HK-2 (cell line): ENCODE measurements at regions not wholly inside any gene's neighbourhood (a gene's known extent, or its start where the extent isn't known, plus 50 kb on each side); places are given as distances from the start of the nearest gene placed in this dataset.

Experiments used
- DNase-seq: peaks from one replicate; pipeline ENCODE4 v3.0.0-alpha.2; 2018; ENCODE audit not compliant: unreplicated experiment

DNA sequence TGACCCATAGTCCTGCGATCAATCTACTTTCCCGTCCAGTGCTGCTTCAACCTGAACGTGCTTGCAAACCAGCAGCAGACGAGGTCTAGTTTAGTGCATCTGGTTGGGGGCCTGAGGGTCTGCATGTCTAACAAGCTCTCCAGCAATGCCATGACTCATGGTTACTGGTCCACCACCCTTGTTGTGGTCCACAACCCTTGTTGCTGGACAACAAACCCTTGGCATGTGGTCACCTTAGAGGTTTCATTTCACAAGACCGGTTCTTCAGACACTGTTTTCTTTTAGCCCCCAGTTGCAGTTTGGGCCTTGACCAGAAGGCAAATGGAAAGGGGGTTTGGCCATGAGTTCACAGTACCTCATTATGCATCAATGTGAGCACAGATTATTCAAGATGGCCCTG, 424.8 kb downstream of the QKI start:
- no peak for DNase-seq

DNA sequence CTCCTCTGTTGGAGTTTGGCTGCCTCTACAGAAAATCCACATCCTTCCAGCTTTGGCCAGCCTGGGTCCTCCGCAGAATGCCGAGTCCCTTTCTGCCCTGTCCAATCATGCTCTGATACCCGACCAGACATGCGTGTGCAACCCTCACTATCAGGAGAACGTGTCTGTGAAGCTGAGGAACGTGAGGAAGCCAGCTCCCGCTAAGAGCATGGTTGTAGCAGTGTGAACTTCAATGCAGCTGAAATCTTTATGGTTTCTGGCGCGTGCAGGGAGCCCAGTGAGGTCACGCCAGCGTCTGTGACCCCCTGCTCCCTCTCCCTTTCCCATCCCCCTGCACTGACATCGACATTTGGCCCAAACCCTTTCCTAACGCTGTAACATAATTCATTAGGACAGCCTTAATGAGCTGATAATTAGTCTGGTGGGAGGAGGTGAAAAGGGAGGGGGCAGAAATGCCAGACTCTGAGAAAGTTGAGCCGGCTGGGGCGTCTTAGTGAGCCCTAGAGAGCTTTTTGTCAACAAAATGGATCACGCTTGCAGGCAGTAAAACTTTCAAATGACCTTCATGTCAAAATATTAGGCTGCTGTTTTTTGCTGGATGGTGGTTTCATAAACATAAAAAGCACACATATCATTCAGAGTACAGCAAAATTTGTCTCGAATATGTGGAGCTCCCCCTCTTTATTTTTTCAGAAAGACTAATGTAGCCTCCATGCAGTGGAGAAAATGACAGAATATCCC, 423.3 kb downstream of the QKI start:
- no peak for DNase-seq

DNA sequence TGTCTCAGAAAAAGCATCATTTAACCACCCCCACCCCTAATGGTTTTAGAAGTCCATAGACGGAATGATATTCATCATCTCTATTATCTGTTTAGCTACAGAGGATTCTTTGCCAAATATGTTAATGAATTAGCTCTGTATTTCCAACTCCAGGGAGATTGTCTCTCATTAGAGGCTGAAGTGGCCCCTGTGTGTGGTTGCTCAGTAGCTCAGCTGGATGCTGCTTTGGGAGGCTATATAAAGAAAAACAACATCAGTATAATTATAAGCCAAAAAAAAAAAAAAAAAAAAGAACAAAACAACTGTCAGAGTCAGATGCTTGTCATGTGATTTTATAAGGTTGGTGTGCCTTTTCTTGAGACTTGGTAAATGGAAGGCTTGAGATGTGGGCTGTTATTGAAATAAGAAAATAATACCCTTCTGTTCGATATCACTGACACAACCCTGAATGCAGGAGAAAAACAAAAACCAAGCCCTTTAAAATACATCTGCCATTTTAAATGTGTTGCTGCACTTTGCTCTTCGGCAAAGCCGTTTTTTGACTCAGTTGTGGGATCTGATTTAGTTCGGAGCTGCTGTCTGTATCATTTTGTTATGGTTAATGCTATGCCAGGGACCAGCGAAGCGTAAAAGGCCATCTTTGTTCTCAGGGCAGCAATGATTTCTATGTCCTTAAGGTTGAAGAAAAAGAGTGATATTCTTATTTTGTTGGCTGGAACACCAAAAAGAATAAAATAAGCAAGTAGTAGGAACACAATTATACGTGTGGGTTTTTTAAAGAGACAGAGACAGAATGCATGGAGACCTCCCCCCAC, 422.6 kb downstream of the QKI start:
- no peak for DNase-seq

DNA sequence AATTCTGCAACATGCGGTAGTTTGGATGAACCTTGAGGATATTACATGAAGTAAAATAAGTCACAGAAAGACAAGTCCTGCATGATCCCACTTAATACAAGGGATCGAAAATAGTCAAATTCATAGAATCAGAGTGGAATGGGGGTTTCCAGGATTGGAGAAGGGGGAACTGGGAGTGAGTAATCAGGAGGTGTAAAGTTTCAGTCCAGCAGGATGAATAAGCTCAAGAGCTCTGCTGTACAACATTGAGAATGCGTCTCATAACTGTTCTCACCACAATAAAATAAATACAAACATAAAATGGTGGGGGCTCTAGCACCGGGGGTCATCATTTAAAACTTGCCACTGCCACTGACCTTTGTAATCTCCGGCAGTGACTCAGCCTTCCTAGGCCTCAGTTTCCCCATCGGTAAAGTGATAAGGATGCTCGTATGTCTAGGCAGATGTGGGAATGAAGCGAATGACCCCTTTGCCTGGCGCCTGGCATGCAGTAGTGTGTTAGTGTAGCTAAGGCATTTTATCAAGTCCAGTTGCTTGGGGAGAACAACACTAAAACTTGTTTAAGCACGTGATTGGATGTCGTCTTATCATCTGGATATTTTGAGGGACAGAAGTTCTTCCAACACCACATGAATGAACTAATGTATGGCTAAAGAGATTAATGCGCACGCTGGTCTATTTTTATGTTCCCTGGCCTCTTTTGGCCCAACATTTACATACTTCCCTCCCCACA, 421.1 kb downstream of the QKI start:
- no peak for DNase-seq

DNA sequence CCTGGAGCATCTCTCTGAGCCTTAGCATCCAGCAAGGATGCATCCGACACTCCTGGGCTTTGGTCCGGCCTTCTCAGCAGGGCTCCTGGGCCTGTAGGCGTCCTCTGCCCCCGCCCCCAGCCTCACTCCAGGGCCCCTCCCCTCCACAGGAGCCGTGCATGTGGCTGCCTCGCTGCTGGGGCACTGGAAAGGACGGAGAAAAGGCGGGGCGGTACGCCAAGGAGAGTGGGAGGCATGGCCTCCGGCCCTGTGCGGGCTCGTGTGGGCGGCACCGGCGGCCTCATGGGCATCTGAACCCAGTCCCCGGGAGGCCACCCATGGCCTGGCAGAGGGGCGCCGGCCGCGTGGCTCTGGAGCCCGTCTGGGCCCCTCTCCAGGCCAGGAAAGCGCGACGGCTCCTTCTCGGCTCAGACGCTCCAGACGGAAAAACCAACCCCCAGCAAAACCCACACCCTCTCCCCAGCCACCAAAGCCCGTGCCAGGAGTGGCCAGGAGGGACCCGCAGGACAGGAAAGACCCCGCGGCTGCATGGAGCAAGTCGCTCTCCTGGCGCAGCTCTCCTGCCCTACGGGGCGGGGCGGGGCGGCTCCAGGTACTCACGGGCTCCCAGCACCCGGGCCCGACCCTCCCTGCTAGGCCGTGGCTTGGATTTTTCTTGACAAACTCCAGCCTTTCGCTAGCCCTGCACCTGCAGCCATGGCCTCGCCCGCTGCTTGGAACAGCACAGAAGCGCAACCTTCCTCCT, 419.9 kb downstream of the QKI start:
- no peak for DNase-seq

DNA sequence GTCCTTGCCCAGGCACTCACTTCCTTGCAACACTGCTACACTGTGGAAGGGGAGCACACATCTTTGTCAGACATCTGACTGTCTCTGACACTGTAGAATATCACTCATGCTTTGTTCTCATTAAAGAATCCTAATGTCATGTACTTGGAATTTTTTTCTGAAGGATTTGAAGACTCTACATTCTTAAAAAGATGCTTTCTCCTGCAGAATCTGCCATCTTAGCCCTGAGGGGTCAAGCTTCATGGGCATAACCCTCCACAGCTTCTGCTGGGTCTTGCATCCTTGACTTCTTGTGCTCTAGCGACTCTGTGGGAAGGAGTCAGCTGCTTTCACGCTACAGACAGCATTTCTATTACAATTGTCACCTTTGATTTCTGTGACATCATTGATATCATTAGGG, 417.2 kb downstream of the QKI start:
- no peak for DNase-seq

DNA sequence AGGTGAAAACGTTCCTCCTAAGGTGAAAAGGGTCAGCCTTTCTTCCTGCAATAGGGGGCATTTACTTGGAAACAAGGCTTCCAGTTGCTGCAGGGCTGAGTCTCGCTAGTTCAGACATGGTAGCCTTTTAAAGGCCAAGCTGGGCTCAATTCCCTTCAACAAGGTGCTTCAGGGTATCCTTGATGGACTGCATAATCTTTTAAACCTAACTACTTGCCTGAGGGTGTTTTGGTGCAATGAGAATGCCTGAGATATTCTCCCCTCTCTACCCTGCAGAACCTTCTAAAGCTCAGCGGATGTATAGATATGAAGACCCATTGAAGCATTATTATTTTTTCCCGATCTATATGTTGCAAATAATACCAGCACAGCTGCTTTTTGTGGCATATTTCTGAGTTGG, 416.1 kb downstream of the QKI start:
- no peak for DNase-seq

DNA sequence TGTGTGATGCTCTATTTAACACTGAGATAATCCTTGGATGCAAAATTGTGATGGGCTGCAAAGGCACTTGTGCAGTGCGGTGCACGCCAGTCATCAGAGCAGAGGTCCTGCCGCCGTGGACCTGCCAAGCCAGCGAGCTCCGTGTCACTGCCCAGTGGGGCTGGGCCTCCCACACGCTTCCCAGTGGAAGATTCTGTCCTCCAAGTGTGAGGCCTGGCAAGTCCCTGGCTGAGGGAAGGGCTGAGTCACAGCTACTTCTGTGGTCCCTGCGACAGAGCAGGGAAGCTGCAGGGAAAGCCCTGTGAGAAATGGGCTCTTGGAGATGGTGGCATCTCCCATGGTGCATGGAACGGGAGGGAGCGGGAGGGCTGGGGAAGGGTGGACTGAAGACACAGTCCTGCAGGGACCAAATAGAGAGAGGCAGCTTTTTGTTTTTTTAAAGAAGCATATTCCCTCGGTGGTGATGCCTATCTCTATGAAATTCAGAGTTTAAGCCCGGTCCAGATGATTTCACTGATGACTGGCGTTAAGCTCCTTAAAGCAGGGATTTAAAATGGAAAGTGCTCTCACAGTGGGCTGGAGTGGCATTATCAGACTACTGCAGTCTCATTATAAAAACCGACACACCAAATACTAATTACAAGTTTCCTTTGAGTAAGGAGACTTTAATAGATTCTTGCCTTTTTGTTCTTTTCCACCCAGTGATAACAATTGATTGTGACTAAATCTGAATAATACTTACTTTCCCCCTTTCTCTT, 413.7 kb downstream of the QKI start:
- DNase-seq, result peak; percentile 15

DNA sequence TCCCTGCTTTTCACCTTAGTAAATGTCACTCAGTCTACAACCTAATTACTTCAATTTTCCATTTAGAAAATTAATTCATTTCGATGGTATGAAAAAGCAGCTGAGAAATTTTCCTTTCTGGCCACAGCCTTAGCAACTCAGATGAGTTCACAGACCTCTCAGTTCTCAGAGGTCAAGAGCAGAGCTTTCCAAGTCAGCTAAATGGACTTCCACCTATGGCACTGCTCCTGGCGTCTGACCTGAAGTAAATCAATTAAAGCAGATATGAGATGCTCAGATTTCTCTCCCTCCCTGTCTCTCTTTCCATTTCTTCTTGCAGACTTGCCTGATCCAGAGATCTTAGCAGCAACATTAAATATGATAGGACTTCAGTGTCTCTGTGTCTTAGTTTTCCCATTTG, 412.6 kb downstream of the QKI start:
- no peak for DNase-seq

DNA sequence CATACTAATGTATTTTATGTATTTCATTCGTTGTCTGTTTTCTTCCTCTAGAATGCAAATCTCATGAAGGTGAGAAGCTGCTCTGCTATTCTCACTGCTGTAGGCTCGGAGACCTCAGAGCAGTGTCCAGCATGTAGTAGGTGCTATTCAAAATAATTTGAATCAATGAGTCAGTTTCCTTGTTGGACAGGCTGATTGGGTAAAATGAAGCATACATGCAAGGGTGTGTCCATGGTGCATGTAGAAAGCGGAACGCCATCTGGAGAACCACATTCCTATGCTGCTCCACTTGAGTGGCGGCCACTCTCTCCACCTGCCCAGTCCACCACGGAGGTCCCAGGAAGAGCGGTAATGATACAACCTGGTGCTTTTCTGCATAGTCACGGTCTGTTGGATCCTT, 412.1 kb downstream of the QKI start:
- no peak for DNase-seq

DNA sequence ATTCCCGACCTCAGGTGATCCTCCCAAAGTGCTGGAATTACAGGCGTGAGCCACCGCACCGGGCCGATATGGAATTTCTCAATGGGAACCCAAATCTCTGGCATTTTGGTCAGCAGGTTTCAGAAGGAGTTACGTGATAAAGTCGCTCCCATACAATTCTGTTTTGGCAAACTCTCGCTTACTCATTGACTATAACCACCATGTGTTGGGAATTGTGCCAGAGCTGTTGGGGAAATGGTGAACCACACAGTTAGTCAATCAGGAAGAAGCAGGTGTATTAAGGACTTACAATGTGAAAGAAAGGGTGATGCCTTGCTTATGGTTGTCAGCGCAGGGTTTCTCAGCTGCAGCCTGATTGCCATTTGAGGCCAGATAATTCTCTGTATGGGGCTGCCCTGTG, 410.5 kb downstream of the QKI start:
- peak; percentile 33 for DNase-seq

DNA sequence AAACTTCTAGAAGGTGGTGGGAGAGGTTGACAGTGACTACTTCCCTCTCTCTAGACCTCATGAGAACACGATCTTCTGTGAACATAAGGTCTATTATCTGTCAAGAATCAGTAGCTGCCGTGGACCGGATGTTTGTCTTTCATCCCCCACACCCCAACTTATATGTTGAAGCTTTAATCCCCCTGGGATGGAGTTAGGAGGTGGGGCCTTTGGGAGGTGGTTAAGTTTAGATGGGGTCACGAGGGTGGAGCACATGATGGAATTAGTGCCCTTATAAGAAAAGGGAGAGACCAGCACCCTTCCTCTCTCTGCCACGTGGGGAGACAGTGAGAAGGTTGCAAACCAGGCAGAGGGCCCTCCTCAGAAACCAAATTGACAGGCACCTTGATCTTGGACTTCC, 409.1 kb downstream of the QKI start:
- DNase-seq, result no peak

DNA sequence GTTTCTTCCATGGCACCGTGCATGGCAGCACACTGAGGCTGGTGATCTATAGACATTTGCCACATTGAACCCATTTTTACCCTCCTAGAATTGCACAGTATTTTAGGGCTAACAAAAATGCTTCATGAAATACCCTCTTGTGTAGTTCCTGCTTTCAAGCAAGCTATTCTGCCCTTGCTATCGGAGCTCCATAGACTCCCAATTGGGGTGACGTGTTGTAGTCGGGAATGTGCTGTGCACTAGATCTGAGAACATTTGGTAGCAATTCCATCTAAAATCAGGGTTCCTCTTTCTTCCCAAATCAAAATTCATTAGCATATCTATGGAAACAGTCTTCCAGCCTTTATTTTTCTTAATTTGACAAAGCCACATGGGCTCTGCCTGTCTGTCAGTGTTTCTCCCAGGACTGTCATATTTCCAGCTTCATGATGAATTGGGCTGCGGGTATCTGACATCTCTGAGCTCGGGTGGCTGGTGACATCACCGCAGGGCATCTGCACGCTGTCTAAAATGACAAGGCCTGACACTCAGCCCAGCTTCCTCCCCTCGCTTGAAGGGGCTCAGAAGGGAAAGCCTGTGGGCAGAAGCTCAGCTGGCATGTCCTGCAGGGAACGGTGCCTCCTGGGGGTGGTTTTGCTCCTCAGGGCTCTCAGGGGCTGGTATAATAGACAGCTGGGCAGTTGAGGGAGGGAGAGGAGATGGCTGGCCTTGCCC, 406.4 kb downstream of the QKI start:
- no peak for DNase-seq

DNA sequence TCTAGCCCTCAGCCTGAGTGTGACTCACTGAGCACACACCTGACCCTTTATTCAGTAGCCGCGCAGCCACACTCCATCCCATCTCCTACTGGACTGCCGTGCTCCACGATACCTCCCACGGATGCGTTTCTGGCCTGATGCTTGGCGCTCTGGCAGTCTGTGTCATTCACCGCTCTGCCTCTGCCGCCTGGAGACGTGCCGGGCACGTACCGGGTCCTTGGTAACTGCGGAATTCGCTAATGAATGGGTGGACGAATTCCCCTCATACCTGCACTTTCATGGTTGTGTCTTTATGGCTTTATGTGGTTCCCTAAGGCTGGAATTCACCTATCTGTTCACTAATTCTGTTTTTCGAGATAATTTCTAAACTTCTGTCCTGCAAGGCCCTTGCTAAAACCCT, 405.7 kb downstream of the QKI start:
- DNase-seq, result no peak

DNA sequence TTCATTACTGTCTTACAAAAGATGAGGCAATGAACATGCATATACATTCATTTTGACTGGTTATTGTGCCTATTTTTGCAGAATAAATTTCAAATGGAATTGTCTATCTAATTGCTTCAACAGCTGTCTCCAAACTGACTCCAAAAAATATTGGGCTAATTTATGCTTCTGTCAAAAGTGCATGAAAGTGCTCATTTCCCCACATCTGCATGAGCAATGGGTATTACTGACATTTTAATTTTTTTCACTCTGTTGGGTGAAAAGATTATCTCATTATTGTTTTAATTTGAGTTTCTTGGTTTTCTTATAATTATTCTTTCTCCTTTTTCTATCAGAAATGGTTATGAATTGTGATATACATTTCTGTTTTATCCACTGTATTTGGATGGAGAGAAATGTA, 404.2 kb downstream of the QKI start:
- no peak for DNase-seq

DNA sequence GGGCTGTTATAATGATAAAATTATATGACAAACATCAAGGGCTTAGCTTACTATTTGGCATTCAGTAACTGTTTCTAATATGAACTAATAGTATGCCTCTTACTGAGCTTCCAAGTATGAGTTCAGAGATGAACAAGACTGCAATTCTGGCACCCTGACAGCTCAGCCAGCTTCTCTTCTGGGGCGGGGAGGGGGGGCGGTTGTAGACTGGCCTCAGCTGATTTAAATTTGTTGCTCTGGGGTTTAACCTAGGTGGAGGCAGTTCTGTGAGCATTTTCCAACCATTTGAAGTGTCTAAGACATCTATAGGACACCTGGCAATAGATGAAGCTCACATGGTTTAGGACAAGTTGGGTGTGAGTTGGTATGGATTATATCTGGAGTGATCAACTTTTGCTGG, 401.9 kb downstream of the QKI start:
- no peak for DNase-seq

DNA sequence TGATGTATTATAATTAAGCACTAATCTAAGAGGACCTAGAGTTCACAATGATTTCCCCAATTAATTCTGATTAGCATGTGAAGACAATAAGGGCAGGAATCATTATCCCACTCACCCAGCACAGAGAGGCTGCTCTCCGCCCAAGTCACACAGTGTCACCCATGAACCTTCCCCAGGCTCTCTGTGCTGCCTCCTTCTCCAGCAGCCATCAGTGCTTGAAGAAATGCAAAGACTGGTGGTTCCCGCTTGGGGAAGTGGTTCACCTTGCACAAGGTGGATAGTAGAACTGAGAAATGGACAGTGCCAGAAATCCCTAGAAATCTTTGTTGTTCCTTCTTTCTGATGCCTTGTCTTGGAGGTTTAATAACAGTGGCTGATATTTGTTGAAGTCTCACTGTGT, 401.3 kb downstream of the QKI start:
- no peak for DNase-seq

DNA sequence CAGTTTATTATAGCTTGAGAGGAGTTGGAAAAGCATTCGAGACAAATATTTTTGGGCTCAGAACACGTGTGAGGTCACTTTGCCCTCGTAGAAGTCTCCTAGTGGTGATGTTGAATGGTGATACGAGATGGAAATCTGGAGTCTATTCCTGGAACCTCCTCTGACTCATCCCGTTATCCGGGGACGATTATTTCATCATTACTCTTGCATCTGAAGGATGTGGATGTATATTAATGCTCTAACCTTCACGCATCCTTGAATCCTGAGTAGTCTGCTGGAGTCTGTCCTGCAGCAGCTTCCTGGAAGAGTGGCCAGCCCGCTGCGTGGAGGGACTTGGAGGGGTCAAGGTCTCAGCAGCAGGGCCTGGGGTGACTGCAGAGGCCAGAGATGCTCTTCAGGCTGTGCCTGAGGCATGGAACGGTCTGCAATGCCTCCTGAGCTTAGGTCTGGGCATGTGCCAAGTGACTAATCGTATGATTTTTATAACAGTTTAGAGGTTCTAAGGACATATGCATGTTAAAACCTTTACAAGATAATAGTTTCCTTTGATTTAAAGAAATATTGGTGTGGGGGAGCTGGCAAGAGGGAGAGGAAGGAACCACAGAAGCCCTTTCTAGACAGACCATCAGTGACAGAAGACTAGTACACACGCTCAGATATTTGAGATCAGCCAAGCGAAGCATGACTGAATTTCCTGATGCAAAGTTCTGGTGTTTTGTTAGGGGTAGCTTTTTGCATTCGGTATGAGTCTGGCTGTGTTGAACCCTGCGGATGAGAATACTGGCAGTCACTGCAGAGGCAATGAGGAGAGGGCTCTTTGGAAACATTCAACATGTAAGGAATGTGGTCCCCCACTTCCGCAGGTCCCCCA, 400.2 kb downstream of the QKI start:
- DNase-seq, result peak; percentile 69

DNA sequence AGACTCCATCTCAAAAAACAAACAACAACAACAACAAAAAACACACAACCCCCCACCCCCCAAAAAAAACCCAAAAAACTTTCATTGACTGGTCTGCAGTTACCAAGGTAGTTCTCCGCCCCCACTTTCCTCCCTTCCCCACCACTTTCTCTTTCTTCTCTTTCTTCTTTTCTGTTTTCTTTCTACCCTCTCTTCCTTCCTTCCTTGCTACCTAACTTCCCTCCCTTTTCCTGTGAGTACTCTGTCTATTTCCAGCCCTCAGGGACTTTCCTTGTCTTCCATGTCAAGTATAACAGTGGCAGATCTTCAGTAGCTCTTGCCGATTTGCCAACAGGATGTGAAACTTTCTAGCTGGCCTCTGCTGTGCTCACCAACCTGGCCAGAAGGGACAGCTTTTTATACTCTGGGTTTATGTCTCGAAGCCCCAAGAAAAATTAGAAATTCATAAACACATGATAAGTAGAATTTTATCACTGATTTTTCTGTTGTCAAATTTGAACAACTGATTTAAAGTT, 399.5 kb downstream of the QKI start:
- DNase-seq, result no peak
